GM10248 (cell line): ENCODE measurements at regions not wholly inside any gene's neighbourhood (a gene's known extent, or its start where the extent isn't known, plus 50 kb on each side); places are given as distances from the start of the nearest gene placed in this dataset.

Experiments used
- CTCF ChIA-PET: fragments of 300-600 bp; sonication (Branson Sonifier 250); formaldehyde crosslinking; extraction: SDS; loops from one replicate; lab custom pipeline; 2021; ENCODE audit warnings: antibody characterized with exemption; lab: Yijun Ruan, JAX
- POLR2A ChIA-PET: fragments of 350-650 bp; sonication (Branson Sonifier 250); formaldehyde crosslinking; extraction: SDS; loops from one replicate; lab custom pipeline; 2020; ENCODE audit warnings: antibody characterized with exemption; lab: Yijun Ruan, JAX
- DNase-seq: peaks from one replicate; pipeline ENCODE4 v3.0.0; 2012; ENCODE audit errors: extremely low spot score
- TF ChIP-seq, protein P1 (sequence below): IDR thresholded peaks from 2 replicates; pipeline ENCODE4 v1.5.1; 2012; ENCODE audit warnings: mild to moderate bottlenecking, low read depth; ENCODE audit errors: extremely low read depth, missing control alignments, control extremely low read depth

DNA sequence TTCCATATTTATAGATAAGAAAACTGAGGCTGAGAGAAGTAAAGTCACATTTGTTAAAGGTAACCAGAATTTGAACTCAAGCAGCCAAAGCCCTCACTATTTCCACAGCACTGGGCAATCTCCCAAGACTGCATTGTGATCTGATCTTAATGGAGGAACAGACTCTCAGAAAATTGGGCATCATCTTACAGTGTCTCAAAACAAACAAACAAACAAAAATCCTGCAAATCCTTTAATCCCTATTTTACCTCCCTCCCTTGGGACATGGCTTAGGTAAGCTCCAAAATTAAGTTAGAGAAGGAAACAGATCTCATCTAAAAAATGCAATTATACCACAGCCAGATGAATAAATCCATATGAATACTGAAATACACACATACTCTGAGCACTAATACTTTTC lies 57.5 kb downstream of the FHIP2A start:
- no peak for DNase-seq
- CTCF ChIA-PET: interaction anchor here (0.7 to 6.7 kb wide), 43 partner anchors 9 to 427 kb away, joined by 3 to 59 read pairs (median 5); no protein-coding TSS in a partner anchor
- POLR2A ChIA-PET: no interaction called here
- TF ChIP-seq, protein P1, sequence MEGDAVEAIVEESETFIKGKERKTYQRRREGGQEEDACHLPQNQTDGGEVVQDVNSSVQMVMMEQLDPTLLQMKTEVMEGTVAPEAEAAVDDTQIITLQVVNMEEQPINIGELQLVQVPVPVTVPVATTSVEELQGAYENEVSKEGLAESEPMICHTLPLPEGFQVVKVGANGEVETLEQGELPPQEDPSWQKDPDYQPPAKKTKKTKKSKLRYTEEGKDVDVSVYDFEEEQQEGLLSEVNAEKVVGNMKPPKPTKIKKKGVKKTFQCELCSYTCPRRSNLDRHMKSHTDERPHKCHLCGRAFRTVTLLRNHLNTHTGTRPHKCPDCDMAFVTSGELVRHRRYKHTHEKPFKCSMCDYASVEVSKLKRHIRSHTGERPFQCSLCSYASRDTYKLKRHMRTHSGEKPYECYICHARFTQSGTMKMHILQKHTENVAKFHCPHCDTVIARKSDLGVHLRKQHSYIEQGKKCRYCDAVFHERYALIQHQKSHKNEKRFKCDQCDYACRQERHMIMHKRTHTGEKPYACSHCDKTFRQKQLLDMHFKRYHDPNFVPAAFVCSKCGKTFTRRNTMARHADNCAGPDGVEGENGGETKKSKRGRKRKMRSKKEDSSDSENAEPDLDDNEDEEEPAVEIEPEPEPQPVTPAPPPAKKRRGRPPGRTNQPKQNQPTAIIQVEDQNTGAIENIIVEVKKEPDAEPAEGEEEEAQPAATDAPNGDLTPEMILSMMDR: no peak

DNA sequence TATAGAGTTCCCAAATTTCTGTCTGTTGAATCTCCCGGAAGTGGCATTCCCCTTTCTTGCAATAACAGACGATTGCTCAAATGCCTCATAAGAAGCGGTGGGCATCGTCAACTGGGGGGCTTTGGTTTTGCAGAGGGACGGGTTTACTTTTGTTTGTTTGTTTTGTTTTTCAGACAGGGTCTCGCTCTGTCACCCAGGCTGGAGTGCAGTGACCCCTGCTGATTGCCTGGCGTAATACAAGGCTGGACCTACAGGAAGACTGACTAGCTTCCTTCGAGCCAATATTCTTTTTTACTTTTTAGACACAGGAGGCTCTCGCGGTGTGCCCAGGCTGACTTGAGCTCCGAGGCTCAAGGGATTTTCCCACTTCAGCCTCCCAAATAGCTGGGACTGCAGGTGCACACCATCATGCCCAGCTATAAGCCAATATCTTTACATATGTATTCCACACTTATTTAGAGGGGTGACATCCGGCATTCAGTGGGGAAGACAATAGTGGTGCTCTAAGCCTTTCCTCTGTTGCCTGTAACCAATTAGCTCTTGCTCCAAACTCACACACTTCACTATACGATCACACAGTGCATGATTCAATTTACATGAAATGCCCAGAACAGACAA lies 58.1 kb downstream of the FHIP2A start:
- peak; percentile 53 for DNase-seq
- TF ChIP-seq, protein P1: peak; percentile 64
- POLR2A ChIA-PET: no interaction called here
- CTCF ChIA-PET: interaction anchor here (0.6 to 6.7 kb wide), 43 partner anchors 8 to 426 kb away, joined by 3 to 59 read pairs (median 5); partner anchors contain the start of gene FHIP2A

DNA sequence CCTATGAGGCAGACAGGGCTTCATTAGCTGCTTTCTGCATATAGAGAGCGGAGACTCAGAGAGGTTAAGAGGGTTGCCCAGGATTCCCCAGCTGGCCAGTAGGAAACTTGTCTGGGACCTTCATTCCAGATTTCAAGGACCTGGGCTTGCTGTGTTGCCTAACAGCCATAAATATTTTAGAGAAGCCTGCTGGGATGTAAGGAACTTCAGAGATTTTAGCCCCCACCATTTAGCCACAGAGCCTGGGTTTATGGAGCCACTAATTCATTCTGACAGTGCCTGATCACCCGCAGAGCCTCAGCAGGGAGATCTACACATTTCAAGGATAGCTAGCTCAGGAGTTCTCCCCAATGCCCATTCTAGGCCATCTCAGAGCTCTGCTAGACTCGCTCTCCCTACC lies 56.6 kb upstream of the TRUB1 start:
- no peak for DNase-seq
- CTCF ChIA-PET: interaction anchor here (0.8 to 6.7 kb wide), 6 partner anchors 9 to 249 kb away, joined by 3 to 58 read pairs (median 4); no protein-coding TSS in a partner anchor
- TF ChIP-seq, protein P1: no peak
- POLR2A ChIA-PET: interaction anchor here (0.5 kb wide), 1 partner anchor 60 kb away, joined by 3 read pairs; no protein-coding TSS in a partner anchor

DNA sequence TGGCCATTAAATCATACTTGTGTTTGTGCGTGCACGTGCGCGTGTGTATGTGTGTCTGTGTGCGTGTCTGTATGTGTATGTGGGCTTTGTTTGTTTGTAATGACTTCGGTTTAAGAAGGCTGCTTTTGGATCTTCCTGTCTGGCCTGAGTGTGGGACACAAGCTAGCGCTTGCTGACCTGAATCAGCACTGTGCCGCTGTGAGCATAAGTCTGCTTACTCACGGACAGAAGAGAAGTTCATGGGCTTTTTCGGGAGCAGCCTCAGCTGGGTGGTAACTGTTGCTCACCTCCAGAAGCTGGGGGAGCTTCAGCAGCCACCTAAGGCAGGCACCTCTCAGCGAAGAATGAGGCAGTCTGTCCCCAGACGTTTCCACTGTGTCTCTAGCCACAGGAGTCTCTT lies 56.1 kb upstream of the TRUB1 start:
- CTCF ChIA-PET: interaction anchor here (0.8 to 6.7 kb wide), 3 partner anchors 11 to 248 kb away, joined by 3 to 58 read pairs (median 4); no protein-coding TSS in a partner anchor
- no peak for DNase-seq
- TF ChIP-seq, protein P1: no peak
- POLR2A ChIA-PET: no interaction called here

DNA sequence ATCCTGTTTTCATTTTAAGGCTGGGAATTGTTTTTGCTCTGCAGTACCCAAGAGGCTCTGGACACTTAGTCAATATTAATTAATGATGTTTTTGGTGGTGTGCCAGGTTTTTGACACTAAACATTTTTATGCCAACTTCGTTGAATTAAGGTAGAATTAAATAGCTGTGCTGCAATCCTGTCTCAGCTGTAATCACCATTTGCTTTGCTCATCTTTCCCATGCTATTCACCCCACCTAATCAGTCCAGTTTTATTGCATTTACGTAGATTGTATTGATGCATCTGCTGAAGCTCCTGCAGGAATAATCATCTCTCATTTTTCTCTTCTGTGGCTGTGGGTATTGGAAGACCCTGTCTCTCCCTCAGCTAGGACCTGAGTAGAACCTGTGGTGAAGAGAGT lies 52.6 kb upstream of the TRUB1 start:
- ChIA-PET POLR2A (no interaction called here), CTCF (interaction anchor here (1.2 to 1.8 kb wide), 3 partner anchors 8 to 13 kb away, joined by 4 to 5 read pairs (median 4); no protein-coding TSS in a partner anchor)
- TF ChIP-seq, protein P1: no peak
- DNase-seq: no peak
